H1 (cell line): ENCODE measurements at regions not wholly inside any gene's neighbourhood (a gene's known extent, or its start where the extent isn't known, plus 50 kb on each side); places are given as distances from the start of the nearest gene placed in this dataset.

Experiments used
- CTCF ChIA-PET: fragments of 300-600 bp; sonication (Branson Sonifier 250); formaldehyde crosslinking; loops from one replicate; lab custom pipeline; 2021; ENCODE audit not compliant: partially characterized antibody; lab: Charles Lee
- POLR2A ChIA-PET: fragments of 300-600 bp; sonication (Branson Sonifier 250); formaldehyde crosslinking; loops from one replicate; lab custom pipeline; 2021; ENCODE audit warnings: inconsistent platforms; ENCODE audit not compliant: partially characterized antibody; lab: Charles Lee
- DNase-seq, 2 experiments: peaks; one replicate each; pipeline versions ENCODE4 v3.0.0 to v3.0.0-alpha.2; 2010 to 2022; ENCODE audit warnings: low spot score in 2 of 2, low read depth in 1 of 2, mixed read lengths in 1 of 2
- FAIRE-seq: peaks from 2 replicates; lab custom pipeline; 2011; peaks lifted over from hg19 to GRCh38; lab: Jason Lieb, UNC
- H2AFZ ChIP-seq: 2 replicates; pipeline ENCODE4 v1.8.1; 2012; ENCODE audit warnings: low read length, inconsistent platforms
- H2AK5ac ChIP-seq: 2 replicates; pipeline ENCODE4 v1.6.1; 2013; ENCODE audit warnings: low read depth, low read length
- H2BK120ac ChIP-seq: replicated peaks from 2 replicates; pipeline ENCODE3; 2013; ENCODE audit warnings: low read depth, low read length, inconsistent platforms
- H2BK12ac ChIP-seq: 2 replicates; pipeline ENCODE4 v1.6.1; 2013; ENCODE audit warnings: low read depth, low read length
- H2BK15ac ChIP-seq: 2 replicates; pipeline ENCODE4 v1.6.1; 2013; ENCODE audit warnings: low read length
- H2BK20ac ChIP-seq: 2 replicates; pipeline ENCODE4 v1.6.1; 2013; ENCODE audit warnings: low read length
- H2BK5ac ChIP-seq: 2 replicates; pipeline ENCODE4 v1.6.1; 2013; ENCODE audit warnings: low read depth, low read length
- H3K14ac ChIP-seq: 2 replicates; pipeline ENCODE4 v1.6.1; 2013; ENCODE audit warnings: inconsistent platforms; ENCODE audit not compliant: insufficient read length
- H3K18ac ChIP-seq: 2 replicates; pipeline ENCODE4 v1.6.1; 2013; ENCODE audit warnings: low read length; ENCODE audit errors: extremely low read depth
- H3K23ac ChIP-seq: 2 replicates; pipeline ENCODE4 v1.6.1; 2013; ENCODE audit warnings: inconsistent platforms; ENCODE audit not compliant: insufficient read length
- H3K23me2 ChIP-seq: 2 replicates; pipeline ENCODE4 v1.6.1; 2013; ENCODE audit warnings: low read depth, low read length
- H3K27ac ChIP-seq: 2 replicates; pipeline ENCODE4 v1.6.1; 2011; ENCODE audit warnings: low read depth, low read length, inconsistent platforms
- H3K27me3 ChIP-seq, 4 experiments: replicated peaks in 1 of 4; 1 replicate in 1 of 4; 2 replicates in 3 of 4; pipeline versions ENCODE4 v1.6.1 to v1.8.1; 2011 to 2013; ENCODE audit warnings: low read length in 3 of 4, mild to moderate bottlenecking in 3 of 4, inconsistent platforms in 2 of 4, mixed read lengths in 2 of 4, moderate library complexity in 1 of 4; ENCODE audit not compliant: control insufficient read depth in 3 of 4, insufficient read depth in 3 of 4; ENCODE audit errors: extremely low read depth in 1 of 4
- H3K36me3 ChIP-seq, 4 experiments: 2 replicates each; pipeline versions ENCODE4 v1.6.1 to v1.8.1; 2011 to 2013; ENCODE audit warnings: mild to moderate bottlenecking in 4 of 4, low read length in 3 of 4, moderate library complexity in 2 of 4, control low read depth in 1 of 4, inconsistent platforms in 1 of 4; ENCODE audit not compliant: insufficient read depth in 4 of 4, control insufficient read depth in 2 of 4
- H3K4ac ChIP-seq: replicated peaks from 2 replicates; pipeline ENCODE3; 2013; ENCODE audit warnings: low read length, low read depth, mixed read lengths, inconsistent platforms; ENCODE audit not compliant: insufficient read length
- H3K4me1 ChIP-seq, 4 experiments: replicated peaks in 1 of 4; 1 replicate in 1 of 4; 2 replicates in 3 of 4; pipeline versions ENCODE4 v1.6.1 to v1.8.1; 2011 to 2013; ENCODE audit warnings: low read length in 3 of 4, inconsistent platforms in 2 of 4, mixed read lengths in 1 of 4; ENCODE audit not compliant: insufficient read depth in 4 of 4, control insufficient read depth in 3 of 4
- H3K4me2 ChIP-seq, 2 experiments: 2 replicates each; pipeline versions ENCODE4 v1.6.1 to v1.8.1; 2011 to 2013; ENCODE audit warnings: low read depth in 2 of 2, low read length in 2 of 2, control low read depth in 1 of 2, inconsistent platforms in 1 of 2, mild to moderate bottlenecking in 1 of 2; ENCODE audit not compliant: insufficient read depth in 1 of 2
- H3K4me3 ChIP-seq, 4 experiments: fragments of 200-600, 300-600 bp in 1 of 4; sonication (generic), shearing (Covaris generic), sonication (Bioruptor Twin) in 1 of 4; 2 replicates each; pipeline versions ENCODE4 v1.5.1 to v1.8.1; 2011 to 2016; ENCODE audit warnings: low read length in 4 of 4, low read depth in 3 of 4, control low read depth in 2 of 4, inconsistent platforms in 2 of 4, mild to moderate bottlenecking in 2 of 4, mixed read lengths in 1 of 4, moderate library complexity in 1 of 4; ENCODE audit not compliant: insufficient read depth in 2 of 4; ENCODE audit errors: extremely low read depth in 1 of 4
- H3K56ac ChIP-seq: replicated peaks from 2 replicates; pipeline ENCODE3; 2013; ENCODE audit warnings: low read depth, mild to moderate bottlenecking, mixed read lengths, low read length, inconsistent platforms; ENCODE audit not compliant: insufficient read length
- H3K79me1 ChIP-seq: 2 replicates; pipeline ENCODE4 v1.6.1; 2013; ENCODE audit warnings: low read depth, low read length, control low read depth
- H3K79me2 ChIP-seq, 2 experiments: 2 replicates each; pipeline versions ENCODE4 v1.6.1 to v1.8.1; 2012 to 2013; ENCODE audit warnings: low read length in 2 of 2, mild to moderate bottlenecking in 2 of 2, inconsistent platforms in 1 of 2; ENCODE audit not compliant: insufficient read depth in 2 of 2, control insufficient read depth in 1 of 2
- H3K9ac ChIP-seq, 4 experiments: replicated peaks in 1 of 4; 1 replicate in 1 of 4; 2 replicates in 3 of 4; pipeline versions ENCODE4 v1.6.1 to v1.8.1; 2011 to 2013; ENCODE audit warnings: low read depth in 3 of 4, low read length in 3 of 4, control low read depth in 2 of 4, mild to moderate bottlenecking in 2 of 4, moderate library complexity in 2 of 4, inconsistent platforms in 1 of 4; ENCODE audit errors: extremely low read depth in 1 of 4
- H3K9me3 ChIP-seq, 2 experiments: 2 replicates each; pipeline versions ENCODE4 v1.6.1 to v1.8.1; 2012 to 2013; ENCODE audit warnings: mild to moderate bottlenecking in 2 of 2, moderate library complexity in 2 of 2, control low read depth in 1 of 2, inconsistent platforms in 1 of 2, low read depth in 1 of 2, low read length in 1 of 2, mixed read lengths in 1 of 2; ENCODE audit not compliant: insufficient read depth in 2 of 2
- H4K20me1 ChIP-seq, 2 experiments: replicated peaks in 1 of 2; 2 replicates each; pipeline versions ENCODE3 to v1.8.1; 2011 to 2013; ENCODE audit warnings: inconsistent platforms in 2 of 2, low read length in 2 of 2, mild to moderate bottlenecking in 1 of 2; ENCODE audit not compliant: insufficient read depth in 2 of 2, control insufficient read depth in 1 of 2
- H4K5ac ChIP-seq: 2 replicates; pipeline ENCODE4 v1.6.1; 2013; ENCODE audit warnings: low read length, low read depth, mixed read lengths, inconsistent platforms; ENCODE audit not compliant: insufficient read length
- H4K8ac ChIP-seq: 2 replicates; pipeline ENCODE4 v1.8.0; 2013; ENCODE audit warnings: mild to moderate bottlenecking, moderate library complexity, low read length, inconsistent platforms; ENCODE audit not compliant: insufficient read depth; ENCODE audit errors: extremely low read depth
- H4K91ac ChIP-seq: replicated peaks from 2 replicates; pipeline ENCODE3; 2013; ENCODE audit warnings: low read length, mixed read lengths, inconsistent platforms; ENCODE audit not compliant: insufficient read length
- ATF2 ChIP-seq: IDR thresholded peaks from 2 replicates; pipeline ENCODE4 v1.6.1; 2012; ENCODE audit warnings: low read length, inconsistent platforms
- BRCA1 ChIP-seq: IDR thresholded peaks from 2 replicates; pipeline ENCODE4 v1.6.1; 2012; ENCODE audit warnings: low read depth, low read length, improper control_type of control experiment
- GABPA ChIP-seq: IDR thresholded peaks from 2 replicates; pipeline ENCODE4 v1.6.1; 2011; ENCODE audit warnings: mild to moderate bottlenecking, low read length, moderate library complexity, borderline replicate concordance; ENCODE audit not compliant: insufficient read depth
- RAD21 ChIP-seq, 2 experiments: IDR thresholded peaks in 1 of 2; conservative IDR thresholded peaks in 1 of 2; 2 replicates each; pipeline ENCODE4 v1.6.1; 2011; ENCODE audit warnings: low read depth in 2 of 2, low read length in 2 of 2, improper control_type of control experiment in 1 of 2, inconsistent platforms in 1 of 2, mild to moderate bottlenecking in 1 of 2, moderate library complexity in 1 of 2
- SIN3A ChIP-seq, 2 experiments: IDR thresholded peaks in 1 of 2; conservative IDR thresholded peaks in 1 of 2; 2 replicates each; pipeline ENCODE4 v1.6.1; 2011 to 2012; ENCODE audit warnings: low read length in 2 of 2, improper control_type of control experiment in 1 of 2, low read depth in 1 of 2, mild to moderate bottlenecking in 1 of 2
- WGBS, 2 experiments: shearing (Covaris generic) in 1 of 2; methylation state at CpG; one replicate each; pipeline versions ENCODE4 v1.1.6 to v1.1.7; 2013 to 2015; ENCODE audit warnings: low lambda C conversion rate in 2 of 2, mixed read lengths in 2 of 2, inconsistent platforms in 1 of 2, low coverage in 1 of 2, missing lambda C conversion rate in 1 of 2; ENCODE audit not compliant: insufficient replicate concordance in 2 of 2, insufficient coverage in 1 of 2, insufficient read length in 1 of 2; ENCODE audit errors: extremely low coverage in 1 of 2, missing lambda C conversion rate in 1 of 2; 5-methylcytosine and 5-hydroxymethylcytosine counted together

- Histone ChIP-seq H3K36me3 (no peaks in the 10 kb centered on the region), H3K79me1 (no peaks in the 10 kb centered on the region), H3K4ac (no peak overlapping the region), H3K23ac (no peak overlapping the region), H2AFZ (no peak overlapping the region), H2BK5ac (no peak overlapping the region), H3K9ac (no peak overlapping the region), H3K9me3 (no peaks in the 10 kb centered on the region), H3K79me2 (no peaks in the 10 kb centered on the region), H2BK15ac (no peak overlapping the region), H4K20me1 (no peaks in the 10 kb centered on the region), H3K56ac (no peak overlapping the region), H4K8ac (no peak overlapping the region), H2BK12ac (no peak overlapping the region), H3K27me3 (no peaks in the 10 kb centered on the region), H3K23me2 (no peaks in the 10 kb centered on the region), H3K4me3 (no peak overlapping the region), H3K14ac (no peak overlapping the region), H3K4me2 (no peak overlapping the region), H4K5ac (no peak overlapping the region), H2BK20ac (no peak overlapping the region), H3K4me1 (no peaks in the 10 kb centered on the region), H2AK5ac (no peak overlapping the region), H3K27ac (no peak overlapping the region), H2BK120ac (no peak overlapping the region), H4K91ac (no peak overlapping the region), H3K18ac (no peak overlapping the region)
- CTCF ChIA-PET = no interaction called here
- 93% methylated on average over 5 of the region's 5 CpGs; no CpG with 5 or more reads in 1 of the 2 experiments for WGBS, 2 experiments
- TF ChIP-seq ATF2 (no peak), BRCA1 (no peak), GABPA (no peak), RAD21 (IDR thresholded peaks at IDR 0.05 in 1 of 2, conservative IDR thresholded peaks at IDR 0.05 in 1 of 2; ENCODE audit: low read depth in 2 of 2, low read length in 2 of 2) (no peak), SIN3A (conservative IDR thresholded peaks at IDR 0.05 in 1 of 2, IDR thresholded peaks at IDR 0.05 in 1 of 2; ENCODE audit: low read depth in 1 of 2, low read length in 2 of 2) (no peak)
- FAIRE-seq = no peak
- POLR2A ChIA-PET = no interaction called here
- no peak for DNase-seq
These were observed 138.7 kb downstream of the RNF152 start for GRCh38 chr18:61754039-61754583.
